SK-N-SH treated with all-trans-retinoic acid at 6 μM for 48 hours (cell line): ENCODE measurements at regions not wholly inside any gene's neighbourhood (a gene's known extent, or its start where the extent isn't known, plus 50 kb on each side); places are given as distances from the start of the nearest gene placed in this dataset.

Experiments used
- ARNTL ChIP-seq: fragments of 450-650 bp; formaldehyde crosslinking; IDR thresholded peaks from 2 replicates; pipeline ENCODE4 v1.5.0; 2020; ENCODE audit warnings: low read depth, mild to moderate bottlenecking, moderate library complexity, borderline replicate concordance
- CSDC2 ChIP-seq: fragments of 250-450 bp; sonication (Bioruptor Pico); IDR thresholded peaks from 2 replicates; pipeline ENCODE4 v1.5.0; 2020; ENCODE audit warnings: mild to moderate bottlenecking, moderate library complexity
- ESRRG ChIP-seq: fragments of 250-450 bp; sonication (Bioruptor Pico); IDR thresholded peaks from 2 replicates; pipeline ENCODE4 v1.6.1; 2021; ENCODE audit warnings: mild to moderate bottlenecking
- ISL1 ChIP-seq: fragments of 250-450 bp; sonication (Bioruptor Pico); IDR thresholded peaks from 2 replicates; pipeline ENCODE4 v2.1.2; 2022; ENCODE audit warnings: mild to moderate bottlenecking, moderate library complexity
- OSR1 ChIP-seq: fragments of 250-450 bp; sonication (Bioruptor Pico); IDR thresholded peaks from 2 replicates; pipeline ENCODE4 v1.8.0; 2022; ENCODE audit warnings: moderate library complexity, mild to moderate bottlenecking, inconsistent platforms
- PPARA ChIP-seq: fragments of 250-450 bp; sonication (Bioruptor Pico); IDR thresholded peaks from 2 replicates; pipeline ENCODE4 v1.5.0; 2020; ENCODE audit warnings: mild to moderate bottlenecking, borderline replicate concordance
- SNAI2 ChIP-seq: fragments of 250-450 bp; sonication (Bioruptor Pico); IDR thresholded peaks from 2 replicates; pipeline ENCODE4 v1.5.0; 2020; ENCODE audit warnings: mild to moderate bottlenecking, moderate library complexity
- TCF4 ChIP-seq: fragments of 250-450 bp; sonication (Bioruptor Pico); IDR thresholded peaks from 2 replicates; pipeline ENCODE4 v1.8.0; 2021; ENCODE audit warnings: mild to moderate bottlenecking, moderate library complexity, borderline replicate concordance
- TOX ChIP-seq: fragments of 250-450 bp; sonication (Bioruptor Pico); IDR thresholded peaks from 2 replicates; pipeline ENCODE4 v1.8.0; 2021; ENCODE audit warnings: mild to moderate bottlenecking, moderate library complexity, borderline replicate concordance
- ZFP3 ChIP-seq: fragments of 250-450 bp; sonication (Bioruptor Pico); IDR thresholded peaks from 2 replicates; pipeline ENCODE4 v1.5.0; 2020; ENCODE audit warnings: mild to moderate bottlenecking, moderate library complexity
- ZNF565 ChIP-seq: fragments of 450-650 bp; formaldehyde crosslinking; conservative IDR thresholded peaks from 2 replicates; pipeline ENCODE4 v1.5.0; 2020; ENCODE audit warnings: low read depth, mild to moderate bottlenecking, moderate library complexity
- ZNF70 ChIP-seq: fragments of 450-650 bp; formaldehyde crosslinking; IDR thresholded peaks from 2 replicates; pipeline ENCODE4 v1.5.0; 2020; ENCODE audit warnings: mild to moderate bottlenecking, moderate library complexity
- TF ChIP-seq, protein P1 (sequence below): fragments of 250-450 bp; sonication (Bioruptor Pico); IDR thresholded peaks from 2 replicates; pipeline ENCODE4 v1.5.1; 2020; ENCODE audit warnings: low read depth, mild to moderate bottlenecking, moderate library complexity
- TF ChIP-seq, protein P2 (sequence below): fragments of 250-450 bp; sonication (Bioruptor Pico); IDR thresholded peaks from 2 replicates; pipeline ENCODE4 v1.8.0; 2020; ENCODE audit warnings: mild to moderate bottlenecking, moderate library complexity, borderline replicate concordance

DNA sequence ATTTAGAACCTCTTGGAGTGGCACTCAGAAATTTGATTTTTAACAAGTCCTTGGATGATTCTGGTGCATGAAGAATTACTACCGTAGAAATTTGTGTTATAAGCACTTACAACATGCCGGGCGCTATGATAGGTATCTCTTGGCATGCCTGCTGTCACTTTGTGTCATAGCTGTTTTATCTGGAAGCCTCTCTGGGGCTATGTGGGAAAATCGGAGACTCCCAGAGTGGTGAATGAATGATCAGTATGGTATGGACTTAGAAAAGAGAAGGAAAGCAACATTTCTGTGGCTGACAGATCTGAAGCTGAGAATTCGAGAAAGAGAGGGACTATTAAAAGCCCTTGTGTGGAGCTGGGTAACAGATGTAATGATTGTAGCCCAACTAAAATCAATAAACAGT lies 177.4 kb upstream of the MAMLD1 start:
- TF ChIP-seq CSDC2 (CRISPR knock-in tag): no peak
- TF ChIP-seq ESRRG (CRISPR knock-in tag): no peak
- no peak for TF ChIP-seq TOX (CRISPR knock-in tag)
- TF ChIP-seq, protein P1, sequence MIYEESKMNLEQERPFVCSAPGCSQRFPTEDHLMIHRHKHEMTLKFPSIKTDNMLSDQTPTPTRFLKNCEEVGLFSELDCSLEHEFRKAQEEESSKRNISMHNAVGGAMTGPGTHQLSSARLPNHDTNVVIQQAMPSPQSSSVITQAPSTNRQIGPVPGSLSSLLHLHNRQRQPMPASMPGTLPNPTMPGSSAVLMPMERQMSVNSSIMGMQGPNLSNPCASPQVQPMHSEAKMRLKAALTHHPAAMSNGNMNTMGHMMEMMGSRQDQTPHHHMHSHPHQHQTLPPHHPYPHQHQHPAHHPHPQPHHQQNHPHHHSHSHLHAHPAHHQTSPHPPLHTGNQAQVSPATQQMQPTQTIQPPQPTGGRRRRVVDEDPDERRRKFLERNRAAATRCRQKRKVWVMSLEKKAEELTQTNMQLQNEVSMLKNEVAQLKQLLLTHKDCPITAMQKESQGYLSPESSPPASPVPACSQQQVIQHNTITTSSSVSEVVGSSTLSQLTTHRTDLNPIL (CRISPR knock-in tag): no peak
- no peak for TF ChIP-seq ARNTL (CRISPR knock-in tag)
- no peak for TF ChIP-seq ZNF70 (CRISPR knock-in tag)
- TF ChIP-seq OSR1 (CRISPR knock-in tag): no peak
- TF ChIP-seq SNAI2 (CRISPR knock-in tag): no peak
- TF ChIP-seq PPARA: no peak
- no peak for TF ChIP-seq TCF4
- no peak for TF ChIP-seq ISL1 (CRISPR knock-in tag)
- TF ChIP-seq, protein P2, sequence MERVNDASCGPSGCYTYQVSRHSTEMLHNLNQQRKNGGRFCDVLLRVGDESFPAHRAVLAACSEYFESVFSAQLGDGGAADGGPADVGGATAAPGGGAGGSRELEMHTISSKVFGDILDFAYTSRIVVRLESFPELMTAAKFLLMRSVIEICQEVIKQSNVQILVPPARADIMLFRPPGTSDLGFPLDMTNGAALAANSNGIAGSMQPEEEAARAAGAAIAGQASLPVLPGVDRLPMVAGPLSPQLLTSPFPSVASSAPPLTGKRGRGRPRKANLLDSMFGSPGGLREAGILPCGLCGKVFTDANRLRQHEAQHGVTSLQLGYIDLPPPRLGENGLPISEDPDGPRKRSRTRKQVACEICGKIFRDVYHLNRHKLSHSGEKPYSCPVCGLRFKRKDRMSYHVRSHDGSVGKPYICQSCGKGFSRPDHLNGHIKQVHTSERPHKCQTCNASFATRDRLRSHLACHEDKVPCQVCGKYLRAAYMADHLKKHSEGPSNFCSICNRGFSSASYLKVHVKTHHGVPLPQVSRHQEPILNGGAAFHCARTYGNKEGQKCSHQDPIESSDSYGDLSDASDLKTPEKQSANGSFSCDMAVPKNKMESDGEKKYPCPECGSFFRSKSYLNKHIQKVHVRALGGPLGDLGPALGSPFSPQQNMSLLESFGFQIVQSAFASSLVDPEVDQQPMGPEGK (CRISPR knock-in tag): no peak
- TF ChIP-seq ZNF565 (CRISPR knock-in tag): no peak
- no peak for TF ChIP-seq ZFP3
